ENCODE measurements at regions not wholly inside any gene's neighbourhood (a gene's known extent, or its start where the extent isn't known, plus 50 kb on each side); places are given as distances from the start of the nearest gene placed in this dataset.

DNA sequence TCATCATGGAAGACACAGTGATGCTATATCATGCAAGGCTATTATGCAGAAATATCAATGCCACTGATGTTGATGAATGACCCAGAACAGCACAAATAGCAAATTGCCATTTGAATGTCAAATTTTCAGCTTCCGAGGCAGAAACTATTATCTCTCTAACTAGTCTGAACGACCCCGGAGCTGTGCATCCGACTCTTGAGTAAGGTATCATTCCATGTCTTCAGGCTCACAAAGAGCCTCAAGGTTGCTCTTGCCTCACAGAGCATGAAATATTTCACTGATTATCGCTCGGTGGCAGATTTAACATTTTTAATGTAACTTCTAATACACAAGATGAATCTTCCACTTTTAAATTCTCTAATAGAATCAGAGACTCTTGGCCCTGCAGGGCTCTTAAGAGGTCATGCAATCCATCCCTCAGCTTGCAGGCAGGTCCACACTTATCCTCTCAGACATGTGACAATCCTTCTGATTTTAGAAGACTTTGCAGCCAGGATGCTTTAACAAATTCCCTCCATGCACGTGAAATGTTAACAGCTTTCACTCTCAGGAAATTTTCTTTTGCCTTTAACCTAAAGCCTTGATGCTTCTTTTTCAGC, 221.0 kb downstream of the FRK start:
- POLR2A ChIA-PET: no interaction called here
- DNase-seq (ENCODE audit: low read depth, low spot score): no peak
- Histone ChIP-seq H3K79me2 (ENCODE audit: control insufficient read depth, insufficient read depth, low read length) (no peaks in the 10 kb centered on the region), H3K27me3 (replicated peaks in 1 of 2; ENCODE audit: control insufficient read depth in 2 of 2, insufficient read depth in 2 of 2, low read length in 1 of 2) (no peaks in the 10 kb centered on the region), H3K4me2 (ENCODE audit: control insufficient read depth, insufficient read depth) (no peak overlapping the region), H3K9ac (ENCODE audit: control insufficient read depth, insufficient read depth, low read length) (no peak overlapping the region), H3K36me3 (ENCODE audit: control insufficient read depth in 2 of 2, insufficient read depth in 2 of 2, low read length in 1 of 2) (no peaks in the 10 kb centered on the region), H3K4me1 (ENCODE audit: control insufficient read depth, insufficient read depth, low read length) (no peaks in the 10 kb centered on the region), H4K20me1 (ENCODE audit: control insufficient read depth, insufficient read depth) (no peaks in the 10 kb centered on the region), H3K27ac (ENCODE audit: control insufficient read depth, insufficient read depth) (no peak overlapping the region), H3K9me3 (replicated peaks; ENCODE audit: control insufficient read depth, insufficient read depth, low read length) (no peaks in the 10 kb centered on the region), H3K4me3 (no peak overlapping the region), H2AFZ (ENCODE audit: control insufficient read depth, low read depth, low read length) (no peak overlapping the region)
- FAIRE-seq: no peak
- intact Hi-C loops (cut with micrococcal nuclease; ENCODE audit: unreplicated experiment) (loop anchor here (10.0 kb wide), 1 partner anchor 1125 kb away; no protein-coding TSS in a partner anchor), in situ Hi-C loops (cut with MboI) (no loop called here)
- CTCF ChIA-PET: interaction anchor here (0.8 to 2.7 kb wide), 14 partner anchors 10 to 272 kb away, joined by 3 to 22 read pairs (median 4); no protein-coding TSS in a partner anchor
- ATAC-seq: no peak
- SMC1A ChIA-PET (ENCODE audit: uncharacterized antibody, unreplicated experiment): interaction anchor here (0.8 to 1.5 kb wide), 9 partner anchors 8 to 129 kb away, joined by 3 to 7 read pairs (median 4); no protein-coding TSS in a partner anchor
- WGBS (ENCODE audit: insufficient coverage, insufficient replicate concordance, low lambda C conversion rate, missing lambda C conversion rate): 81% methylated on average over 7 of the region's 7 CpGs
- no TSS peak for BruUV-seq (replicated peaks)
- RAD21 ChIA-PET (ENCODE audit: unreplicated experiment): interaction anchor here (0.5 to 1.2 kb wide), 3 partner anchors 9 to 172 kb away, joined by 3 to 5 read pairs (median 5); no protein-coding TSS in a partner anchor
- TF ChIP-seq, protein P1, sequence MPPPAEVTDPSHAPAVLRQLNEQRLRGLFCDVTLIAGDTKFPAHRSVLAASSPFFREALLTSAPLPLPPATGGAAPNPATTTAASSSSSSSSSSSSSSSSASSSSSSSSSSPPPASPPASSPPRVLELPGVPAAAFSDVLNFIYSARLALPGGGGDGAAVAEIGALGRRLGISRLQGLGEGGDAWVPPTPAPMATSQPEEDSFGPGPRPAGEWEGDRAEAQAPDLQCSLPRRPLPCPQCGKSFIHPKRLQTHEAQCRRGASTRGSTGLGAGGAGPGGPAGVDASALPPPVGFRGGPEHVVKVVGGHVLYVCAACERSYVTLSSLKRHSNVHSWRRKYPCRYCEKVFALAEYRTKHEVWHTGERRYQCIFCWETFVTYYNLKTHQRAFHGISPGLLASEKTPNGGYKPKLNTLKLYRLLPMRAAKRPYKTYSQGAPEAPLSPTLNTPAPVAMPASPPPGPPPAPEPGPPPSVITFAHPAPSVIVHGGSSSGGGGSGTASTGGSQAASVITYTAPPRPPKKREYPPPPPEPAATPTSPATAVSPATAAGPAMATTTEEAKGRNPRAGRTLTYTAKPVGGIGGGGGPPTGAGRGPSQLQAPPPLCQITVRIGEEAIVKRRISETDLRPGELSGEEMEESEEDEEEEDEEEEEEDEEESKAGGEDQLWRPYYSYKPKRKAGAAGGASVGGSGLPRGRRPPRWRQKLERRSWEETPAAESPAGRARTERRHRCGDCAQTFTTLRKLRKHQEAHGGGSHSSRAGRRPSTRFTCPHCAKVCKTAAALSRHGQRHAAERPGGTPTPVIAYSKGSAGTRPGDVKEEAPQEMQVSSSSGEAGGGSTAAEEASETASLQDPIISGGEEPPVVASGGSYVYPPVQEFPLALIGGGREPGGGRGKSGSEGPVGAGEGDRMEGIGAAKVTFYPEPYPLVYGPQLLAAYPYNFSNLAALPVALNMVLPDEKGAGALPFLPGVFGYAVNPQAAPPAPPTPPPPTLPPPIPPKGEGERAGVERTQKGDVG (CRISPR knock-in tag; IDR thresholded peaks at IDR 0.05): no peak
- no peak for TF ChIP-seq CREB1 (IDR thresholded peaks at IDR 0.05; ENCODE audit: low read depth)
- no peak for TF ChIP-seq POLR2A (IDR thresholded peaks at IDR 0.05; ENCODE audit: low read depth, low read length)
- TF ChIP-seq, protein P2, sequence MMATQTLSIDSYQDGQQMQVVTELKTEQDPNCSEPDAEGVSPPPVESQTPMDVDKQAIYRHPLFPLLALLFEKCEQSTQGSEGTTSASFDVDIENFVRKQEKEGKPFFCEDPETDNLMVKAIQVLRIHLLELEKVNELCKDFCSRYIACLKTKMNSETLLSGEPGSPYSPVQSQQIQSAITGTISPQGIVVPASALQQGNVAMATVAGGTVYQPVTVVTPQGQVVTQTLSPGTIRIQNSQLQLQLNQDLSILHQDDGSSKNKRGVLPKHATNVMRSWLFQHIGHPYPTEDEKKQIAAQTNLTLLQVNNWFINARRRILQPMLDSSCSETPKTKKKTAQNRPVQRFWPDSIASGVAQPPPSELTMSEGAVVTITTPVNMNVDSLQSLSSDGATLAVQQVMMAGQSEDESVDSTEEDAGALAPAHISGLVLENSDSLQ (IDR thresholded peaks at IDR 0.05): no peak
- TF ChIP-seq CHD2 (IDR thresholded peaks at IDR 0.05; ENCODE audit: borderline replicate concordance, low read depth, low read length): no peak
- TF ChIP-seq CBX3 (IDR thresholded peaks at IDR 0.05; ENCODE audit: borderline replicate concordance, low read depth): no peak
- no peak for TF ChIP-seq RUNX3 (IDR thresholded peaks at IDR 0.05; ENCODE audit: low read length)
- no peak for TF ChIP-seq SMARCA5 (IDR thresholded peaks at IDR 0.05)
- TF ChIP-seq RAD51 (IDR thresholded peaks at IDR 0.05): no peak
- TF ChIP-seq, protein P3, sequence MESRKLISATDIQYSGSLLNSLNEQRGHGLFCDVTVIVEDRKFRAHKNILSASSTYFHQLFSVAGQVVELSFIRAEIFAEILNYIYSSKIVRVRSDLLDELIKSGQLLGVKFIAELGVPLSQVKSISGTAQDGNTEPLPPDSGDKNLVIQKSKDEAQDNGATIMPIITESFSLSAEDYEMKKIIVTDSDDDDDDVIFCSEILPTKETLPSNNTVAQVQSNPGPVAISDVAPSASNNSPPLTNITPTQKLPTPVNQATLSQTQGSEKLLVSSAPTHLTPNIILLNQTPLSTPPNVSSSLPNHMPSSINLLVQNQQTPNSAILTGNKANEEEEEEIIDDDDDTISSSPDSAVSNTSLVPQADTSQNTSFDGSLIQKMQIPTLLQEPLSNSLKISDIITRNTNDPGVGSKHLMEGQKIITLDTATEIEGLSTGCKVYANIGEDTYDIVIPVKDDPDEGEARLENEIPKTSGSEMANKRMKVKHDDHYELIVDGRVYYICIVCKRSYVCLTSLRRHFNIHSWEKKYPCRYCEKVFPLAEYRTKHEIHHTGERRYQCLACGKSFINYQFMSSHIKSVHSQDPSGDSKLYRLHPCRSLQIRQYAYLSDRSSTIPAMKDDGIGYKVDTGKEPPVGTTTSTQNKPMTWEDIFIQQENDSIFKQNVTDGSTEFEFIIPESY (IDR thresholded peaks at IDR 0.05): no peak
